ENCODE measurements at regions not wholly inside any gene's neighbourhood (a gene's known extent, or its start where the extent isn't known, plus 50 kb on each side); places are given as distances from the start of the nearest gene placed in this dataset.

DNA sequence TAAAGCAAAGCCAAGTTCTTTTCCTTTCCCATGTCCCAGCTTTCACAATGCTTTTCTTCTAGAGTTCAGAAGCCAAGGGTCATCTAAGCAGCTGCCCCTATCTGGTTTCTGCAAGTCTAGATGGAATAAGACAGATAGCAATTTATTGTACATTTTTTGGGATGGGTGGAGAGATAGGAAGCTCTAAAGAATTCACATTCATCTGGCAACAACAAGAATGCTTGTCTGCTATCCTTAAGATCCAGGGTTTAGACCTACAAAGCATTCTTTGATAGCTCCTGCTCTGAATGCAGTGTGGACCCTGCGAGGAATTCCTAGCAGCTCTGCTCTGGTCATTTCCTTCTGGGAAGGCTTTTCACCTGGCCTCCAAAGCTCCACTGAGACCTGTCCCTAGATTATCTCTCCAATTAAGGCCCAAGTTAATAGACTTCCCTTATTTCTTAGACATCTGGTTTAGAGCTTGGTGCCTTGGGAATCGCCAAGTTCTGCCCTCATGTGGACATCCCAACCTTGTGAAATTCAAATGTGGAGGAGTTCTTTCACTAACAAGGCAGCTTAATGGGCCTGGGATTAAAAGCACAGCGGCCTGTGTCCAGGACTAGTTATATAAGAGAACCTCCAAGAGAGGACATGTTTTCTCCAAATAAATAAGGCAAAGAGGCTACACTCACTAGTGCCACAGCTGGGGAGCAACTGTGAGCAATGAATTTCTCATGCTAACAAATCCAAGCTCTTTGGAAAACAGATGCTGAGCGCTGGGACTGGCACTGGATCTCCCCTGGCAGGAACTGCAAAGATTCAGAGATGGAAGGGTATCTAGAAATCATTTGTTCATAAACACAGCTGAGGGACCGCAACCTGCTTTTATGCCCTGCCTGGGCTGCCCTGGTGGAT is 384.5 kb upstream of the DDHD1 start:
- ChIA-PET POLR2A (no interaction called here), CTCF (interaction anchor here (0.6 to 2.5 kb wide), 5 partner anchors 91 to 810 kb away, joined by 3 to 7 read pairs (median 3); no protein-coding TSS in a partner anchor)
- TF ChIP-seq ARNT (IDR thresholded peaks at IDR 0.05), result no peak
- TF ChIP-seq BHLHE40 (IDR thresholded peaks at IDR 0.05; ENCODE audit: borderline replicate concordance), result no peak
- TF ChIP-seq SUZ12 (IDR thresholded peaks at IDR 0.05), result no peak
- DNase-seq (ENCODE audit: extremely low spot score), result no peak

- ChIA-PET POLR2A (no interaction called here), CTCF (no interaction called here)
- TF ChIP-seq PKNOX1 (IDR thresholded peaks at IDR 0.05) (no peak), ZNF384 (IDR thresholded peaks at IDR 0.05) (no peak), SP1 (IDR thresholded peaks at IDR 0.05) (no peak), TARDBP (IDR thresholded peaks at IDR 0.05) (no peak), ELF4 (IDR thresholded peaks at IDR 0.05) (no peak), FOXM1 (IDR thresholded peaks at IDR 0.05; ENCODE audit: borderline replicate concordance) (no peak), NFRKB (IDR thresholded peaks at IDR 0.05) (no peak), FOXA1 (IDR thresholded peaks at IDR 0.05) (no peak)
- DNase-seq (ENCODE audit: extremely low spot score), result no peak
Measured at GRCh38 chr14:53536446-53536845, 383.3 kb upstream of the DDHD1 start.

- ChIA-PET CTCF (interaction anchor here (0.6 kb wide), 1 partner anchor 710 kb away, joined by 4 read pairs; no protein-coding TSS in a partner anchor), POLR2A (no interaction called here)
- TF ChIP-seq FOXA1 (IDR thresholded peaks at IDR 0.05) (no peak), NFRKB (IDR thresholded peaks at IDR 0.05) (no peak), FOXK2 (IDR thresholded peaks at IDR 0.05) (no peak), SUZ12 (IDR thresholded peaks at IDR 0.05) (no peak), TARDBP (IDR thresholded peaks at IDR 0.05) (no peak), L3MBTL2 (conservative IDR thresholded peaks at IDR 0.05) (no peak), ELF4 (IDR thresholded peaks at IDR 0.05) (no peak), FOXM1 (IDR thresholded peaks at IDR 0.05; ENCODE audit: borderline replicate concordance) (no peak), ZNF384 (IDR thresholded peaks at IDR 0.05) (no peak), CTBP1 (IDR thresholded peaks at IDR 0.05; ENCODE audit: borderline replicate concordance) (no peak), PKNOX1 (IDR thresholded peaks at IDR 0.05) (no peak), ARNT (IDR thresholded peaks at IDR 0.05) (no peak)
- DNase-seq (ENCODE audit: extremely low spot score), result no peak
Measured at GRCh38 chr14:53534841-53535240, 381.7 kb upstream of the DDHD1 start.

- POLR2A ChIA-PET, result no interaction called here
- no peak for TF ChIP-seq ZNF384 (IDR thresholded peaks at IDR 0.05)
- TF ChIP-seq HDGF (IDR thresholded peaks at IDR 0.05; ENCODE audit: borderline replicate concordance), result no peak
- no peak for TF ChIP-seq FOXK2 (IDR thresholded peaks at IDR 0.05)
- TF ChIP-seq SUZ12 (IDR thresholded peaks at IDR 0.05), result no peak
- no peak for TF ChIP-seq ELF4 (IDR thresholded peaks at IDR 0.05)
- TF ChIP-seq CTBP1 (IDR thresholded peaks at IDR 0.05; ENCODE audit: borderline replicate concordance), result no peak
- no peak for TF ChIP-seq NFRKB (IDR thresholded peaks at IDR 0.05)
- TF ChIP-seq SP1 (IDR thresholded peaks at IDR 0.05), result no peak
- no peak for TF ChIP-seq ARNT (IDR thresholded peaks at IDR 0.05)
- TF ChIP-seq TARDBP (IDR thresholded peaks at IDR 0.05), result no peak
- DNase-seq (ENCODE audit: extremely low spot score), result no peak
- CTCF ChIA-PET, result no interaction called here
Measured at GRCh38 chr14:53533384-53533970, 380.4 kb upstream of the DDHD1 start.

DNA sequence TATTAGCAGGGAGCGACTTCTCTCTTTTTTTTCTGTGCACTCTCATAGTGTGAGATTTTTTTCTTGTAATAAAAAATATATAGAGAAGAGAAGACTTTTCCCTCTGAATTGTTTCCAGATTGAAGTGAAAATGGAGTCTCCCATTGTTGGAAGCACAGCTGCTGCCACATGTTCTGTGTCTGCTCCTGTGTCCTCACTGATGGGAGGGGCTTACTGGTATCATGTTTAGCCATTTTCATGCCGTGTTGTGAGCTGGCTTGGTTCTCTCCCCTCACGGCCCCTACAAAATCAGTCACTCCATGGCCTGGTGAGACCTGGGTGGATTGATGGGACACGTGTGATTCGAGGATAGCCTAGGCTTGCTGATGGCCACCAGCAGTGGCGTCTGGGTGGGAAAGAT is 379.7 kb upstream of the DDHD1 start:
- CTCF ChIA-PET, result no interaction called here
- TF ChIP-seq PKNOX1 (IDR thresholded peaks at IDR 0.05) (no peak), HDGF (IDR thresholded peaks at IDR 0.05; ENCODE audit: borderline replicate concordance) (no peak), TARDBP (IDR thresholded peaks at IDR 0.05) (no peak), LEF1 (IDR thresholded peaks at IDR 0.05; ENCODE audit: borderline replicate concordance) (no peak), NFRKB (IDR thresholded peaks at IDR 0.05) (no peak), ELF4 (IDR thresholded peaks at IDR 0.05) (no peak)
- no peak for DNase-seq (ENCODE audit: extremely low spot score)
- POLR2A ChIA-PET, result no interaction called here

- ChIA-PET POLR2A (no interaction called here), CTCF (interaction anchor here (0.6 kb wide), 1 partner anchor 812 kb away, joined by 4 read pairs; no protein-coding TSS in a partner anchor)
- TF ChIP-seq PKNOX1 (IDR thresholded peaks at IDR 0.05) (no peak), SUZ12 (IDR thresholded peaks at IDR 0.05) (no peak), BHLHE40 (IDR thresholded peaks at IDR 0.05; ENCODE audit: borderline replicate concordance) (no peak), SP1 (IDR thresholded peaks at IDR 0.05) (no peak)
- DNase-seq (ENCODE audit: extremely low spot score), result no peak
Measured at GRCh38 chr14:53531730-53532129, 378.6 kb upstream of the DDHD1 start.

Data from HEK293T (cell line).